ENCODE measurements at regions not wholly inside any gene's neighbourhood (a gene's known extent, or its start where the extent isn't known, plus 50 kb on each side); places are given as distances from the start of the nearest gene placed in this dataset.

GRCh38 chr2:71859211-71859847, 288.3 kb downstream of the CYP26B1 start:
- DNase-seq = no peak

GRCh38 chr2:71858071-71858470, 289.6 kb downstream of the CYP26B1 start:
- DNase-seq = no peak

GRCh38 chr2:71857636-71858035, 290.0 kb downstream of the CYP26B1 start:
- no peak for DNase-seq

- DNase-seq = no peak
Observed at GRCh38 chr2:71856773-71857525, 290.7 kb downstream of the CYP26B1 start.

GRCh38 chr2:71853858-71854257, 293.8 kb downstream of the CYP26B1 start:
- DNase-seq = no peak

GRCh38 chr2:71852141-71852711, 295.4 kb downstream of the CYP26B1 start:
- DNase-seq = no peak

GRCh38 chr2:71851094-71851750, 296.4 kb downstream of the CYP26B1 start:
- DNase-seq = no peak

GRCh38 chr2:71850306-71850801, 297.3 kb downstream of the CYP26B1 start:
- no peak for DNase-seq

- no peak for DNase-seq
Observed at GRCh38 chr2:71849607-71850305, 297.9 kb downstream of the CYP26B1 start.

GRCh38 chr2:71849111-71849510, 298.6 kb downstream of the CYP26B1 start:
- DNase-seq = no peak

- no peak for DNase-seq
Observed at GRCh38 chr2:71846669-71847291, 300.9 kb downstream of the CYP26B1 start.

GRCh38 chr2:71846072-71846471, 301.6 kb downstream of the CYP26B1 start:
- no peak for DNase-seq

GRCh38 chr2:71844967-71845366, 302.7 kb downstream of the CYP26B1 start:
- no peak for DNase-seq

- peak; percentile 55 for DNase-seq
Observed at GRCh38 chr2:71843391-71843850, 304.2 kb downstream of the CYP26B1 start.

GRCh38 chr2:71842744-71843143, 304.9 kb downstream of the CYP26B1 start:
- no peak for DNase-seq

- no peak for DNase-seq
Observed at GRCh38 chr2:71839826-71840225, 307.8 kb downstream of the CYP26B1 start.

GRCh38 chr2:71834796-71835195, 312.9 kb downstream of the CYP26B1 start:
- DNase-seq = no peak

GRCh38 chr2:71833855-71834560, 313.7 kb downstream of the CYP26B1 start:
- DNase-seq = no peak

- no peak for DNase-seq
Observed at GRCh38 chr2:71833272-71833671, 314.4 kb downstream of the CYP26B1 start.

- no peak for DNase-seq
Observed at GRCh38 chr2:71832844-71833243, 314.8 kb downstream of the CYP26B1 start.

- DNase-seq = no peak
Observed at GRCh38 chr2:71832388-71832787, 315.3 kb downstream of the CYP26B1 start.

GRCh38 chr2:71831193-71831577, 316.5 kb downstream of the CYP26B1 start:
- peak; percentile 25 for DNase-seq
